Activated CD4-positive, alpha-beta T cell treated with anti-CD3 and anti-CD28 coated beads, Interleukin-2, amount 50 U/mL, for 4 hours (primary cell): ENCODE measurements at regions not wholly inside any gene's neighbourhood (a gene's known extent, or its start where the extent isn't known, plus 50 kb on each side); places are given as distances from the start of the nearest gene placed in this dataset.
"Not testable (repeated sequence)": the region's sequence is repeated elsewhere in the genome, so short reads cannot be mapped to it uniquely, and the experiment has no call there.

ENCODE experiments used
- DNase-seq, 2 experiments: peaks; one replicate each; pipeline ENCODE4 v3.0.0-alpha.2; 2020

DNA sequence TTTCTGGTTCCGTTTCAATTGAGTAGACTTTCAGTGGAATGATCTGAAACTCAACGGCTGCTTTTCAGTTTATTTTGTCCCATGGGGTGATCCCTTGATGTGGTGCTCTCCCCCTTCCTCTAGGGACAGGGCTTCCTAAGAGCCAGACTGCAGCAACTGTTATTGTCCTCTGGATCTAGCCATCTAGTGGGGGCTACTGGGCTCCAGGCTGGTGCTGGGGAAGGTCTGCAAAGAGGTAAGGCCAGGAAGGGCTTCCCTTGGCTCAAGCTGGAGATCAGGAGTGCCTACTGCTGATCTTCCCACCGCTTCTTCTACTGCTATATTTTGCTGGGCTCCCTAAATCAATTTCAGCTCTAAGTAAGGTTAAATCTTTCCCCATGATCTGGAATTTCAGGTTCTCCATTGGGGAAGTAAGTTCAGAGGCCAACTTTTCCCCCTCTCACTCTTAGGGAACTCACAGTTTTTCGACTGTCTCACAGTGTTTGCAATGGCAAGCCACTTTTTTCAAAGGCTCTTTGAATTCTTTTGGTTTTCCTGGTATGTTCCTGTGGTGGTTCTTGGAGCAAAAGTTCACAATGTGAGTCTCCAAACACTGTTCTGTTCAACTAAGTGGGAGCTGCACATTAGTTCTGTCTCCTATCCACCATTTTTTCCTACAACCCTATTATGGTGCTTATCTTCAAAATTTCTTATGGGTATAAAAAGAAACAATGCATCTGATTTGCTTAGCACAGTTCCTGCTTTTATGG is 286.2 kb upstream of the EXOC2 start:
- no peak for DNase-seq

DNA sequence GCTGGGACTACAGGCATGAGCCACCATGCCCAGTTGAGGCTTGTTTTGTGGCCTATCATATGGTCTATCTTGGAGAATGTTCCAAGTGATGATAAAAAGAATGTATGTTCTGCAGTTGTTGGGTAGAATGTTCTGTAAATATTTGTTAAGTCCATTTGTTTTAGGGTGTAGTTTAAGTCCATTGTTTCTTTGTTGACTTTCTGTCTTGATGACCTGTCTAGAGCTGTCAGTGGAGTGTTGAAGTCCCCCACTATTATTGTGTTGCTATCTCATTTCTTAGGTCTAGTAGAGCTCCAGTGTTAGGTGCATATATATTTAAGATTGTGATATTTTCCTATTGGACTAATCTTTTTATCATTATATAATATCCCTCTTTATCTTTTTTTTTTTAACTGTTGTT is 284.3 kb upstream of the EXOC2 start:
- not testable (repeated sequence) for DNase-seq

- no peak for DNase-seq
These were observed 279.2 kb upstream of the EXOC2 start for GRCh38 chr6:971981-972640.

DNA sequence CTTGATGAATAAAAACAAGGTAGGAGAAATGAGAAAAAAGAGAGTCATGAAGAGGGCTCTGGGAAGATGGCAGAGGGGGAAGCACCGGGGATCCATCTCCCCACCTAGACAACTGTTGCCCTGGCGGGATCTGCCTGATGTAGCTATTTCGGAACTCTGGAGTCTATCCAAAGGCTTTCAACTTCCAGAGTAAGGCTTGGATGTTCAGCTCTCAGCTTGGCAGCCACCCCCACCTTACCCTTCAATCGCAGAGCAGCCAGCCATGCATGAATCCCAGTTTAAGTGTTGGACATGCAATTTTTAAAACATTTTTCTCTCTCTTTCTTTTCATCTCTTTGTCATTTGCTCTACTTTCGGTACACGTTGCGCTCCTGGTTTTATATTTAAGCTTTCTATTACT is 275.9 kb upstream of the EXOC2 start:
- DNase-seq = no peak

DNA sequence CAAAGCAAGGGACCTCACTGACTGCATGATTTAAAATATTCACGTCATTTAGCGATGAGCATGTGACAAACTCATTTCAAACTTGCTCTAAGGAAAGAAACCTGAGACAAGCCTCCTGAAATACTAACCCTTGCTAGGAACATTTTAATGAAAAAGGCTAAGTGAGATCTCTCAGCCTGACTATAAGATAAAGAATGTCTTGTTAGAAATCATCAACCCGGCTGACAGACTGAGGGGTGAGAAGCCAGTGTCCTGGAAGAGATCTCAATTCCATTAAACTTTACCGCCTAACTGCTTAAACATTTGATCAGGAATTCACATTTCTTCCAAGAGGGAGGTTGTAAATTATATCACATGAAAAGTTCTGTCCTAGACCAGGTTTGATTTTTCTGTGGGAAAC is 274.8 kb upstream of the EXOC2 start:
- no peak for DNase-seq

- DNase-seq = no peak
These were observed 272.4 kb upstream of the EXOC2 start for GRCh38 chr6:965343-965742.

DNA sequence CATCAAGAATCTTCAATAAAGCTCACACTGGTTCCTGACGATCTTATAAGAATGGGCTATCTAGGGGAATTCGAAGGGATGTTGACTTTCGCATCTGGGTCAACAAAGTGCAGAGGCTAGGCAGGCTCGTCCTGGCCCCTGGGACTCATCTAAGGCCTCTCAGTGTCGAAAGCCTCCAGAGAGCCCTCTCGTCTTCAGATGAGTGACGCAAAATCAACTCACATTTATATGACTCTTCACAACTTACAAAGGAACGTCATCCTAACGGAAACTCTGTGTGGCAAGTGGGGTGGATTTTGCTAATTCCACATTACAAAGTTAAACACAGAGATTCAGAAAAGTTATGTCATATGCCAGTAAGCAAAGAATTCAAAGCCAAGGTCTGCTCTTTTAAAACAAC is 270.5 kb upstream of the EXOC2 start:
- DNase-seq = no peak

GRCh38 chr6:961407-961960 is 268.5 kb upstream of the EXOC2 start:
- DNase-seq = no peak

DNA sequence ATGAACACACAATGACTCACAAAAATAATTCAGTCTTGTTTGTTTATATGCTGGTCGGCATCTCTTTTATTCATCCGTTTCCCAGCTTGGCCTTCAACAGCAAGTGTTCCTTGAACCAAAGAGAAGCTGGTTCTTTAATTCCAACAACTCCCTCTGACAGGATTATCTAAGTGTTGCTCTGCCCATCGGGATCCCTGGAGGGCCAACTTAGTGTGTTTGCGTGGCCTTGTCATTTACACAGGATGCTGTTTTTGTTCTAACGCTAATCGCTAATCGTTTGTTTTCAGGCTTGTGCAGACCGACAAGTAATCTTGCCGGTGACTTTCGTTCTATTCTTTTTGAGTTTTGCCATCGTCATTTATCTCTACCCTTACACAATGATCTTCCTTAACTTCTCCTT is 267.4 kb upstream of the EXOC2 start:
- no peak for DNase-seq

DNA sequence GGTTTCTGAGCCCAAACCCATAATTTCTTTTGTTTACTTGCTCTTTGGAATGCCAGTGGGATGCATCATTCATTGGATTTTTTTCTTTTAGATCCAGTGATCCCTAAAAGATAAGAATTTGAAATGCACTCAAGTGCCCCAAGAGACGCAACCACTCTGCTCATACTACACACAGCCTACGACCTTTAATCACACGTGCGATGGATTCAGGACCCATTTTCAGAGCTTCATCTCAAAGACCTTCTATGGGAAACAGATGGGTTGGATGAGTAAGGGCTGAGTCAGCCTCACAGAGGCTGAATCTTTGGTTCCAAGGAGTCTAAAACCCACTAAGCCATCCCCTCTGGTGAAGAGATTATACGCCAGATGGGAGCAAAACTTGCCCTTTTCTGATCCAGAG is 265.5 kb upstream of the EXOC2 start:
- no peak for DNase-seq

DNA sequence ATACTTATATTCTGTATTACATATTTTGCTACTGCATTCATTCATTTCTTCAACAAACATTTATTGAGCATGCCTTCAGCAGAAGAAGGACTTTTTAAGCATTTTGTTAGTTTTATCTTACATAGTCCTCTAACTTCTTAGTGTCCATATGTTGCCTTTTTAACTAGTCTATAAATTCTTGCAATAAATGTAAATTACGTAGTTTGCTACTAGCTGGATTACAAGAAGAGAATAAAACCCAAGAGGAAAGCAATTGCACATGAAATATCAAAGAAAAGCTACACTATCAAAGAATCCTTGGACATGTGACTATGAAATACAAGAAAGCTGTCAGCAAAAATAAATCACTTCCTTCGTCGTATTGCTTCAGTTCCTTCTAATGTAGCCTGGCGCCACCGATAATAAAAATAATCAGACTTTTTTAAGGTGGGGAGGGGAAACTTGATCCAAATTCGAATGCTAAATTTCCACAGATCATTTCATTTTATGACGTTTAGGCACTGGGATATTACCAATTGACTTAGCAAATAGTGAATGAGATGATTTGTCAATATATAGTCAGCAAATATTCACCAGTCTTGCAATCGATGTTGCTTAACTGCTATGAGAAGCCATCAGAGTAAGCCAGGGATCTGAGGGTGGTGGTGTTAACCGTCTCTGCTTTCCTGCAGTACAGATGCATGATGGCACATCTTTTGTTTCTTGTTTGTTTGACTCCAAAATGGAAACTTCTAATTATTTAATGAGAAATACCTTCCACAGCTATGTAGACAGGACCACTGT is 258.7 kb upstream of the EXOC2 start:
- no peak for DNase-seq

DNA sequence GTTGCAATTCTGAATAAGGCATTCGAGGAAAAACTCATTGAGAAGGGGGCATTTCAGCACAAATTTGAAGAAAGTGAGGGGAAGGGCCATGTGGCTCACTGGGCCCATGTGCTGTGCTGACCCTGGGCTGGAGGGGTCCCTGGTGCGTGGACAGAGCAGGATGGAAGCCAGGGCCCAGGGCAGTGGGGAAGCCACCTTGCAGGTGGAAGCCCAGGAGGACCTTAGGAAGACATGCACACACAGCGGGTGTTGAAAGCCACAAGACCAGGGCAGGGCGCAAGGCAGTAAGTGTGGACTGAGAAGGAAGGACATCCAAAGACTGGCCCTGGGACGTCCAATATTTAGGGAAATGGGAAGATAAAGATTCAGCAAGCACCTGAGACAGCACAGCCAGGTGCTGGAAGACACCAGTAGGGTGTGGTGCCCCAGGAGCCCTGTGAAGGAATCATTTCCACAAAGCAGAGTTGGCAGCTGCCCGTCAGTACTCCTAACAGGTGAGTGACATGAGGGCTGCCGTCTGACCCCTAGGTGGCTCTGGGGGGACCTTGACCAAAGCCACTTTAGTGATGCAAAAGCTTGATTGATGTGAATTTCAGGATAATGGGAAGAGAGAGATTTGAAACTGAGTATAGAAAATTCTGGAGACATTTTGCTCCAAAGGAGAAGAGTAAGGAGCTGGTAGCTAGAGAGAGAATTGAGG is 254.4 kb upstream of the EXOC2 start:
- DNase-seq = no peak

GRCh38 chr6:946546-946945 is 253.6 kb upstream of the EXOC2 start:
- no peak for DNase-seq

DNA sequence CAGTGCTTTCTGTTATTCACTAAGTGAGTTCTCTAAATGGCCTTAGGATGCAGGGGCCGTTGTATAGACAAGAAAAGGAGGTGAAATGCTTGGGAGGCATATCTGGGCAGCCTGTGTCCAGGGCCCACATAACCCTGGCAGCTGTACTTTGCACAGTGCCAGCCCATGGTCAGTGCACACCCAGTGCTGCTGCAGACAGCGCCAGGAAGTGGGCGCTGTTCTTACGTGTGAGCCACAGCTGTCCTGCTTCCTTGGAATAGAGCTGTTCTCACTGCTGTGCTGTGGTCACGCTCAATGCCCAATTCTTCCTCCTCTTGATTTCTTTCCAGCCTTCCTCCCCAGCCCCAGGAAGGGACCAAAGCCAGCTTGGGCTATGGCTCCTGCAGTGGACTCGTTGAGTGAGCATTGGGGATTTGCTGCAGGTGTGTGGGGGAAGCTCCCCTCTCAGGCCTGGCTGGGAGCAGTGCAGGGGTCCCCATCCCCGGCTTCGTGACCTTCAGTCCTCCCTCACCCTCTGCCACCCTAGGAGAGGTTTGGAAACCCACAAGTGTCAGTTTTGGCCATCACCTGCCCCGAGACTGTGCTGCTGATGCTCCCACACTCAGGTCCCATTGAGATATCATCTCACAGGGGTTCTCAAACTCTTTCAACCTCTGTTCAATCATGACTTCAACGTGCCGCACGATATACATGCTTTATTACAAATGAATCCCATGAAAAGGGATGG is 246.8 kb upstream of the EXOC2 start:
- DNase-seq = no peak

- DNase-seq = no peak
These were observed 246.0 kb upstream of the EXOC2 start for GRCh38 chr6:938916-939315.

GRCh38 chr6:938271-938905 is 245.4 kb upstream of the EXOC2 start:
- DNase-seq = no peak

DNA sequence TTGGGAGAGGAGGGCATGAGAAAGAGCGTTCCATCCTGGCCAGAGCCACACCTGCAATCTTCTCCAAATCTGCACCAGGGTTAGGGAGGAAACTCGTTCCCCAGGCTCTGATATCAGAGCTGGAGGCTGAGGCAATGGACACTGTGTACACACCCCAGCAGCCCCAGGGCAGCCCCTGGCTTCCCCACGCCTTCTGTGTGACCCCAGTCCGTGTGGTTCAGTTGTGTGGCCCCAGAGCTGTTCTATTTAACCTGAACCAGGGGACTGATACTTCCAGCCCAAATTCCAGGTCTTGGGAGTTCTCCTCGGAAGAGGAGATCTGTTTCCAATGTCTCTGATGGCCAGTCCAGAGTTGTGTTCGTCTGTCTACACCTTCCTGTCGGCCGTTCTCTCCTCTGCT is 242.6 kb upstream of the EXOC2 start:
- no peak for DNase-seq

- DNase-seq = no peak
These were observed 241.7 kb upstream of the EXOC2 start for GRCh38 chr6:934686-935085.

DNA sequence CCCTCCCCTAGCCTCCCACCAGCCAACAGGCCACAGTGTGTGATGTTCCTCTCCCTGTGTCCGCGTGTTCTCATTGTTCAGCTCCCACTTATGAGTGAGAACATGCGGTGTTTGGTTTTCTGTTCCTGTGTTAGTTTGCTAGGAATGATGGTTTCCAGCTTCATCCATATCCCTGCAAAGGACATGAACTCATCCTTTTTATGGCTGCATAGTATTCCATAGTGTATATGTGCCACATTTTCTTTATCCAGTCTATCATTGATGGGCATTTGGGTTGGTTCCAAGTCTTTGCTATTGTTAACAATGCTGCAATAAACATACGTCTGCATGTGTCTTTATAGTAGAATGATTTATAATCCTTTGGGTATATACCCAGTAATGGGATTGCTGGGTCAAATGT is 239.0 kb upstream of the EXOC2 start:
- DNase-seq = not testable (repeated sequence)

- no peak for DNase-seq
These were observed 234.2 kb upstream of the EXOC2 start for GRCh38 chr6:927157-927556.

DNA sequence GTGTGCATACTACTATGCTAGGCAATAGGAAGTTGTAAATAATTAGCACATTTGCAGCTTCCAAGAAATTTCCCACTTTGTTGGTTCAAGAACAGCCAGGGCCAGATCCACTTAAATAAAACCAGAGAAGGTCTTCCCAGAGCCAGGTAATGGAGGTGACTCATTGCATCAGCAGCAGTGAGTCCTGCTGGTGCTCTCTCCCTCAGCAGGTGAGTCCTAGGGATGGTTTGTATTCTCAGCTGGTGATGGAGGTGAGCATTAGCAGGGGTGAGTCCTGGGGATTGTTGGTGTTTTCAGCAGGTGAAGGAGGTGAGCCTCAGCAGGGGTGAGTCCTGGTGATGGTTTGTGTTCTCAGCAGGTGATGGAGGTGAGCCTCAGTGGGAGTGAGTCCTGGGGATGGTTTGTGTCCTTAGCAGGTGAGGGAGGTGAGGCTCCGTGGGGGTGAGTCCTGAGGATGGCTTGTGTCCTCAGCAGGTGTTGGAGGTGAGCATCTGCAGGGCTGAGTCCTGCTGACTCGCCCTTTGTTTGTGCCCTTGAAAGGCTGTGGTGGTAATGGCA is 232.8 kb upstream of the EXOC2 start:
- DNase-seq = no peak

DNA sequence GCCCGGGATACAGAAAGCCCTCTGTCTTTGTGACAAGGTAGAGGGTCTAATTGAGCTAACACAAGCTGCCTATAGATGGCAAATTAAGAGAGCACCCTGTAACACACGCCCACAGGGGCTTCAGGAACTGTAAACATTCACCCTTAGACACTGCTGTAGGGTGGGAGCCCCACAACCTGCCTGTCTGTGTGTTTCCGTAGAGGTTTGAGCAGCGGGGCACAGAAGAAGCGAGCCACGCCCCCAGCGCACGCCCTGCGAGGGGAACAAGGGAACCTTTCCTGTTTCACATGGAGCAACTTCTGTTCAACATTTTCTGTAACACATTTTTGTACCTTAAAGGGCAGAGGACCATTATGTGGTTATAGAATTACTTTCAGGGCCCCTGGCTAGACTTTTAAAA is 231.7 kb upstream of the EXOC2 start:
- DNase-seq = no peak
